ENCODE measurements at regions not wholly inside any gene's neighbourhood (a gene's known extent, or its start where the extent isn't known, plus 50 kb on each side); places are given as distances from the start of the nearest gene placed in this dataset.

- no peaks in the 10 kb centered on the region for H3K36me3 Mint-ChIP-seq
- Histone ChIP-seq H3F3A (ENCODE audit: low read depth) (no peaks in the 10 kb centered on the region), H3K4me1 (no peaks in the 10 kb centered on the region), H3K9ac (no peak overlapping the region), H4K20me1 (ENCODE audit: low read depth) (no peaks in the 10 kb centered on the region), H3K4me2 (no peak overlapping the region), H3K36me3 (no peaks in the 10 kb centered on the region), H3K79me2 (ENCODE audit: low read depth) (no peaks in the 10 kb centered on the region), H2AFZ (replicated peaks) (no peak overlapping the region), H3K27me3 (no peaks in the 10 kb centered on the region), H3K9me3 (ENCODE audit: low read depth) (no peaks in the 10 kb centered on the region), H3K27ac (no peak overlapping the region), H3K4me3 (no peak overlapping the region)
- H3K4me3 Mint-ChIP-seq = no peak overlapping the region
- no peaks in the 10 kb centered on the region for H3K4me1 Mint-ChIP-seq
- TF ChIP-seq CTCF (IDR thresholded peaks at IDR 0.05) = no peak
- no peak for TF ChIP-seq EZH2 (IDR thresholded peaks at IDR 0.05)
- TF ChIP-seq EZH2phosphoT487 (IDR thresholded peaks at IDR 0.05) = no peak
- no peak overlapping the region for H3K27ac Mint-ChIP-seq
- peaks cover 7% of the 10 kb centered on the region for H3K27me3 Mint-ChIP-seq (ENCODE audit: insufficient read depth, low read depth)
- no peak for DNase-seq (ENCODE audit: low spot score)
- H3K9me3 Mint-ChIP-seq = no peaks in the 10 kb centered on the region
Measured at GRCh38 chr7:26563406-26563805, 271.7 kb downstream of the SNX10 start.

- Histone ChIP-seq H3K4me2 (no peak overlapping the region), H3K79me2 (ENCODE audit: low read depth) (no peaks in the 10 kb centered on the region), H3K9me3 (ENCODE audit: low read depth) (no peaks in the 10 kb centered on the region), H3F3A (ENCODE audit: low read depth) (no peaks in the 10 kb centered on the region), H3K4me1 (no peaks in the 10 kb centered on the region), H2AFZ (replicated peaks) (no peak overlapping the region), H3K27ac (no peak overlapping the region), H3K9ac (no peak overlapping the region), H3K36me3 (no peaks in the 10 kb centered on the region), H4K20me1 (ENCODE audit: low read depth) (no peaks in the 10 kb centered on the region), H3K27me3 (no peaks in the 10 kb centered on the region), H3K4me3 (no peak overlapping the region)
- no peaks in the 10 kb centered on the region for H3K36me3 Mint-ChIP-seq
- no peak for DNase-seq (ENCODE audit: low spot score)
- H3K9me3 Mint-ChIP-seq = peaks cover 12% of the 10 kb centered on the region
- no peaks in the 10 kb centered on the region for H3K4me1 Mint-ChIP-seq
- H3K27ac Mint-ChIP-seq = no peak overlapping the region
- H3K4me3 Mint-ChIP-seq = no peak overlapping the region
- TF ChIP-seq EZH2phosphoT487 (IDR thresholded peaks at IDR 0.05) (no peak), EZH2 (IDR thresholded peaks at IDR 0.05) (no peak), CTCF (IDR thresholded peaks at IDR 0.05) (no peak)
- peaks cover 6% of the 10 kb centered on the region for H3K27me3 Mint-ChIP-seq (ENCODE audit: insufficient read depth, low read depth)
Measured at GRCh38 chr7:26567266-26567665, 275.6 kb downstream of the SNX10 start.

GRCh38 chr7:26574476-26574875 is 282.8 kb downstream of the SNX10 start:
- no peak overlapping the region for H3K4me2 ChIP-seq
- Mint-ChIP-seq H3K4me1 (peaks cover 3% of the 10 kb centered on the region), H3K36me3 (no peaks in the 10 kb centered on the region), H3K27ac (no peak overlapping the region), H3K4me3 (no peak overlapping the region), H3K9me3 (peaks cover 12% of the 10 kb centered on the region), H3K27me3 (ENCODE audit: insufficient read depth, low read depth) (peaks cover 7% of the 10 kb centered on the region)
- H3K79me2 ChIP-seq (ENCODE audit: low read depth) = no peaks in the 10 kb centered on the region
- no peak overlapping the region for H3K9ac ChIP-seq
- DNase-seq (ENCODE audit: low spot score) = no peak
- H3F3A ChIP-seq (ENCODE audit: low read depth) = no peaks in the 10 kb centered on the region
- no peak overlapping the region for H3K27ac ChIP-seq
- no peaks in the 10 kb centered on the region for H3K36me3 ChIP-seq
- H3K9me3 ChIP-seq (ENCODE audit: low read depth) = no peaks in the 10 kb centered on the region
- no peak overlapping the region for H2AFZ ChIP-seq (replicated peaks)
- TF ChIP-seq EZH2 (IDR thresholded peaks at IDR 0.05) = no peak
- no peak for TF ChIP-seq CTCF (IDR thresholded peaks at IDR 0.05)
- no peak for TF ChIP-seq EZH2phosphoT487 (IDR thresholded peaks at IDR 0.05)
- no peaks in the 10 kb centered on the region for H3K4me1 ChIP-seq
- no peak overlapping the region for H3K4me3 ChIP-seq
- no peaks in the 10 kb centered on the region for H4K20me1 ChIP-seq (ENCODE audit: low read depth)
- H3K27me3 ChIP-seq = no peaks in the 10 kb centered on the region

Measured in neural progenitor cell (in vitro differentiated cells).